Kidney epithelial cell (primary cell): ENCODE measurements at regions not wholly inside any gene's neighbourhood (a gene's known extent, or its start where the extent isn't known, plus 50 kb on each side); places are given as distances from the start of the nearest gene placed in this dataset.

ENCODE experiments used
- DNase-seq: peaks from one replicate; pipeline ENCODE4 v3.0.0-alpha.2; 2010; ENCODE audit warnings: low read depth
- H3K27me3 ChIP-seq: 2 replicates; pipeline ENCODE4 v1.6.0; 2011; ENCODE audit warnings: low read length; ENCODE audit not compliant: control insufficient read depth, insufficient read depth
- H3K36me3 ChIP-seq: 2 replicates; pipeline ENCODE4 v1.5.1; 2011; ENCODE audit warnings: low read length; ENCODE audit not compliant: control insufficient read depth, insufficient read depth
- H3K4me3 ChIP-seq: 2 replicates; pipeline ENCODE4 v1.5.1; 2011; ENCODE audit warnings: low read depth, mild to moderate bottlenecking, control low read depth, low read length
- TF ChIP-seq, protein P1 (sequence below): IDR thresholded peaks from 2 replicates; pipeline ENCODE4 v1.5.1; 2011; ENCODE audit warnings: mild to moderate bottlenecking, moderate library complexity, low read length, control low read depth, inconsistent platforms; ENCODE audit not compliant: insufficient read depth, poor library complexity, severe bottlenecking

DNA sequence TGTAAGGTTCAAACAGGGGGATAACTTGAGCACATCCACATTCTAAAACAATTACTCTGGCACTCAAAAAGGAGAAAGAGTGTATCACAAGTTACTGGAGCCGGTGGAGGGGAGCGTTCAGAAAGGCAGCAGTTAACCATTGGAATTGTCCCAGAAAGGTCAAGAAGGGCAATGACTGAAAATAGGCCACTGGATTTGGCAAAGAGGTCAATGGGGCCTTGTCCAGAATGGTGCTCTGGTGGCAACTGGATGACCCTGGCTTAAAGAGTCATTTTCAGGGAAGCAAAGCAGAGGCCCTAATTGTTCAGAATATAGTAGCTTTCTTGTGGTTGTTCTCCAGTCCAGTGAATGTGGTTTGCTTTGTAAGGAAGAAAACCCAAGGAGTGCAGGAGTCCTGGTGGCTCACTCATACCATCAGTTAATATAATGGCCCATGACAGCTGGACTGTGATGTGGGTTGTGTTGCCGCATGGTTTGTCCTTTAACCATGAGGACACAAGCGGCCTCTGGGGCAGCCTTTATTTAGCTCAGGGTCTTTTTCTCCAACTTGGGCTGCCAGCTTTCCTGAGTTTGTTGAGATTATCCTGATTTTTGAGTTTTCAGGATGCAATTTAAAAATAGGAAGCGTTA is 142.8 kb upstream of the PELI2 start:
- no peaks in the 10 kb centered on the region for H3K36me3 ChIP-seq
- TF ChIP-seq, protein P1, sequence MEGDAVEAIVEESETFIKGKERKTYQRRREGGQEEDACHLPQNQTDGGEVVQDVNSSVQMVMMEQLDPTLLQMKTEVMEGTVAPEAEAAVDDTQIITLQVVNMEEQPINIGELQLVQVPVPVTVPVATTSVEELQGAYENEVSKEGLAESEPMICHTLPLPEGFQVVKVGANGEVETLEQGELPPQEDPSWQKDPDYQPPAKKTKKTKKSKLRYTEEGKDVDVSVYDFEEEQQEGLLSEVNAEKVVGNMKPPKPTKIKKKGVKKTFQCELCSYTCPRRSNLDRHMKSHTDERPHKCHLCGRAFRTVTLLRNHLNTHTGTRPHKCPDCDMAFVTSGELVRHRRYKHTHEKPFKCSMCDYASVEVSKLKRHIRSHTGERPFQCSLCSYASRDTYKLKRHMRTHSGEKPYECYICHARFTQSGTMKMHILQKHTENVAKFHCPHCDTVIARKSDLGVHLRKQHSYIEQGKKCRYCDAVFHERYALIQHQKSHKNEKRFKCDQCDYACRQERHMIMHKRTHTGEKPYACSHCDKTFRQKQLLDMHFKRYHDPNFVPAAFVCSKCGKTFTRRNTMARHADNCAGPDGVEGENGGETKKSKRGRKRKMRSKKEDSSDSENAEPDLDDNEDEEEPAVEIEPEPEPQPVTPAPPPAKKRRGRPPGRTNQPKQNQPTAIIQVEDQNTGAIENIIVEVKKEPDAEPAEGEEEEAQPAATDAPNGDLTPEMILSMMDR: no peak
- no peak overlapping the region for H3K4me3 ChIP-seq
- DNase-seq: peak; percentile 61
- H3K27me3 ChIP-seq: no peaks in the 10 kb centered on the region

GRCh38 chr14:55976219-55976618 is 142.0 kb upstream of the PELI2 start:
- no peak for DNase-seq
- H3K4me3 ChIP-seq: no peak overlapping the region
- H3K27me3 ChIP-seq: no peaks in the 10 kb centered on the region
- H3K36me3 ChIP-seq: no peaks in the 10 kb centered on the region
- TF ChIP-seq, protein P1: no peak

- Histone ChIP-seq H3K36me3 (no peaks in the 10 kb centered on the region), H3K27me3 (no peaks in the 10 kb centered on the region), H3K4me3 (no peak overlapping the region)
- DNase-seq: no peak
- TF ChIP-seq, protein P1: no peak
Observed at GRCh38 chr14:55976655-55977054, 141.6 kb upstream of the PELI2 start.

DNA sequence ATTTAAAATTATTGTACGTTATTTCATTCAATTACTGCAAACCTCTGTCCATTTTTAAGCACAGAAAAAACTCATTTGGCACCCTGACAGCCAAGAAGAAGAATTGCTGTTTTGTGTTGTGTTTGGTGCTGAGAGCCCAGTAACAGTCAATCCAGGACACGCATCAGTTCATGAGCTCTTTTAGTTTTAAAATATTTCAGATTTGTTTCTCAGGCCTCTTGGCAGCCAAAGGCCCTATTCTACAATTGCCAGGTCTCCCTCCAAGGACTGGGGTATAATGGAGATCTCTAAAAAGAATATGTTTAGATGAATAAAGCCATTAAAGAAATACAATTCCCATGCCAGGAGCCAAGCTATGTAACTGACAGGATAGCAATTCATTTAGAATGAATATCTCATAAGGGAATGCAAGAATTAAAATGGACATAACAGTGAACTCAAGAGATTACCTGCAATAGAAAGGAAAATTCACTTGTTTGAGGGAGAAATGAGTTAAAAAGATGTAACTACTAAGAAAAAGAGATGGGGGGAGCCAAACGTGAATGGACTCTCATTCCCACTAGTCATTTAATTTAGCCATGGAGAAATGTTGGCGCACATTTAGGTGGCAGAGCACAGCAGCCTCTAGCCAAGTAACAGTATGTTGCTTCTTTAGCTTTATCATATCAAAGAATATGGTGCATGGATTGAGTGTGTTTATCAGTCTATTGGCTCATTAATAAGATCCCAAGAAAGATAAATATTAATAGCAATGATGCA is 140.6 kb upstream of the PELI2 start:
- Histone ChIP-seq H3K36me3 (no peaks in the 10 kb centered on the region), H3K27me3 (no peaks in the 10 kb centered on the region), H3K4me3 (no peak overlapping the region)
- TF ChIP-seq, protein P1: no peak
- no peak for DNase-seq

DNA sequence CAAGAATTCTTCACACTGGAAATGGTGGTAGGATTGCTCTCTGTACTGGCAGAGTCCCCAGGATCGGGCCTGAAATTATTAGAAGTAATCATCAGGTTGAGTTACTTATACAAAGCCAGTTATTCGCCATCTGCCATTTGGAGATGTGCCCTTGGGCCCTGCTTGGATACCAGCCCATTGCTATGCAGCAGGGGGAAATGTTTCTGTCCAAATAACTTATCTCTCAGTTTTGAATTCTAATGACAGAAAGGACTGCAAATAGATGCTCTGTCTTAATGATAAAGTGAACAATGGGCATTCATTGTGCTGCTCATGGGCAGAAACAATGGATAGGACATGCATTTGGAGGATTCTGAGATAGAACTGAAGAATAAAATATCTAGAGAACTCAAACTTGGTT is 139.1 kb upstream of the PELI2 start:
- Histone ChIP-seq H3K36me3 (no peaks in the 10 kb centered on the region), H3K4me3 (no peak overlapping the region), H3K27me3 (no peaks in the 10 kb centered on the region)
- DNase-seq: no peak
- TF ChIP-seq, protein P1: no peak
